ENCODE measurements at regions not wholly inside any gene's neighbourhood (a gene's known extent, or its start where the extent isn't known, plus 50 kb on each side); places are given as distances from the start of the nearest gene placed in this dataset.
A peak's percentile ranks its signal among the peaks of the same experiment; 100 is the strongest.

- no peak for DNase-seq (ENCODE audit: low spot score)
Observed at GRCh38 chr17:36728030-36728991, 126.9 kb downstream of the MRM1 start.

GRCh38 chr17:36730095-36730808, 128.9 kb downstream of the MRM1 start:
- DNase-seq (ENCODE audit: low spot score), result no peak

- peak; percentile 88 for DNase-seq (ENCODE audit: low spot score)
Observed at GRCh38 chr17:36730857-36731490, 129.6 kb downstream of the MRM1 start.

GRCh38 chr17:36731811-36732210, 130.4 kb downstream of the MRM1 start:
- no peak for DNase-seq (ENCODE audit: low spot score)

- DNase-seq (ENCODE audit: low spot score), result no peak
Observed at GRCh38 chr17:36732351-36732750, 131.0 kb downstream of the MRM1 start.

DNA sequence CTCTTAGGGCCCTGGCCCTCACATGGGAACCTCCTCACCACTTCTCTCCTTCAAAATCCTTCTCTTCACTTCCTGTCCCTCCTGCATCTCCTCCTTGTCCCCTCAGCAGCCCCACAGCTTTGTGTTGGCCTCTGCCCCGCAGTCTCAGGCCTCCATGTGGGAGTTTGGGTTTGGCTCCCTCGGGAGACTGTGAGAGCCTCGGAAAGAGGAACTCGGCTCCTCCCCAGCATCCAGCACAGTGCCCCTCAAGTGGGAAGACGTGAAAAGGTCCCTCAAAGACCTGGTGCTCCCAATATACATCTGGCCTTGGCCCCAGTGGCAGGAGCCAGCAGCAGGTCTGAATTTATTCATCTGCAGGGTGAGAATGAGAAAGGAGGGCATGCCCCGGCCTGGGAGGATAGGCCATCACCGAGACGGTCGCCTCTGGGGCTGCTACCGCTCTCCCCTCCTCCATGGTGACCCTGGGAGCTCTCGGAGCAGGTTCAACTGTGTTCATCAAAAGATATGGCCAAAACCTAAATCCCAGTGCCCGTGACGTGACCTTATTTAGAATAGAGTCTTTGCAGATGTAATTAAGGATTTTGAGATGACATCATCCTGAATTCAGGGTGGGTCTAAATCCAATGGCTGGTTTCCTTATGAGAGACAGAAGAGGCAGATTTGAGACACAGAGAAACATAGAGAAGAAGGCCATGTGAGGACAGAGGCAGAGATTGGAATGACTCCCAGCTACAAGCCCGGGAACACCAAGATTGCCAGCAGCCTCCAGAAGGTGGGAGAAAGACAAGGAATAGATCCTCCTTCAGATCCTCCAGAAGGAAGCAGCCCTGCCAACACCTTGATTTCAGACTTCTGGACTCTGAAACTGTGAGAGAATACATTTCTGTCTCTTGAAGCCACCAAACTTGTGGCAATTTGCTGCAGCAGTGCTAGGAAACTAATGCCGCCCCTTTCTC, 135.1 kb downstream of the MRM1 start:
- no peak for DNase-seq (ENCODE audit: low spot score)

GRCh38 chr17:36739208-36739607, 137.8 kb downstream of the MRM1 start:
- no peak for DNase-seq (ENCODE audit: low spot score)

- DNase-seq (ENCODE audit: low spot score), result no peak
Observed at GRCh38 chr17:36740157-36740556, 138.8 kb downstream of the MRM1 start.

- no peak for DNase-seq (ENCODE audit: low spot score)
Observed at GRCh38 chr17:36741019-36741902, 139.9 kb downstream of the MRM1 start.

DNA sequence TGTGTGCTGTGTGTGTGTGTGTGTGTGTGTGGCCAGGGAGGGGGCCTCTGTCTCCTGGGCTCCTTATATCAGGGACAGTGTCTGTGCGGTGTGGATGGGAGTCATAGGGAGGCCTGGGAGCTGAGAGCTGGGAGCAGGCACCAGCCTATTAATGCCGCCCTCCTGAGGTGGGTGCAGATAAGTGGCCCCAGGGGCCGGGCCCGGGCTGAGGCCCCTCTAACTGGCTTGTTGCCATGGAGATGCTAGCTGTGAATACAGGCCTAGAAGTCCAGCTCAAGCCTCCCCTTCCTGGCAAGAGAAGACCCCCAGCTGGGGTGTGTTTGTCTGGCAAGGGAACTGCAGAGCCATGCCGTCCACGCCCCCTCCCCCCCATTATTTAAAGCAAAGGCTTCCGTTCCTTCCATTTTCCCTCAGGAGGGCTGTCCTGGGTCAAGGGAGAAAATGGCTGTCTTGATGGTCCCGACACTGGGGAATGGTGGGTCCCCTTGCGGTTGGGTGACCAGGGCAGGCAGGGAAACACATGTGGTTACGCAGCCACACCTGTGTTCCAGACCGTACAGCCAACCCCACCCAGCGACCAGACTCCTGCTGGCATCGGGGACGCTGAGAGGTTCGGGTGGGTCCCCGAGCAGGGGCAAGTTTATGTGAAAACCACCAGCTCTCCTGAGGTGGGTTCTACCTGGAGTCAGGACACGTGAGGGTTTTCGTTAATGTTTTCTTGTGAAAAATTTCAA, 141.1 kb downstream of the MRM1 start:
- peak; percentile 28 for DNase-seq (ENCODE audit: low spot score)

DNA sequence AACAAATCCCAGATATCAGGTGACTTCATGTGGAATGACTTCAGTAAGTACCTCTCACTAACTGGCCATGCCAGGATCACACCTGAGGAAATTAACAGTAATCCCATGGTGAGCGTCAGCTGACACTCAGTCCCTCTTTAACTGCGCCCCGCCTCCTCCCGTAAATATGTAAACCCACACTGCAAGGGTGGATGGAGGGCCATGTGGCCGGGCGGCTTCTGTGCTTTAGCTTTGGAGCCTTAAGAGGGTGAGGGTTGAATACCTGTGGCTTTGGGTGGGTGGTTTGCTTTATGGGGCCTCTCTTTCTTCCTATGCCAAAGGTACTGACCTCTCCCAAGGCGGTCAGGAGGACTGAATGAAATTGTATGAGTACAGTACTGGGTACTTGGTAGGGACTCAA, 141.7 kb downstream of the MRM1 start:
- peak; percentile 98 for DNase-seq (ENCODE audit: low spot score)

- DNase-seq (ENCODE audit: low spot score), result no peak
Observed at GRCh38 chr17:36746381-36747053, 145.1 kb downstream of the MRM1 start.

DNA sequence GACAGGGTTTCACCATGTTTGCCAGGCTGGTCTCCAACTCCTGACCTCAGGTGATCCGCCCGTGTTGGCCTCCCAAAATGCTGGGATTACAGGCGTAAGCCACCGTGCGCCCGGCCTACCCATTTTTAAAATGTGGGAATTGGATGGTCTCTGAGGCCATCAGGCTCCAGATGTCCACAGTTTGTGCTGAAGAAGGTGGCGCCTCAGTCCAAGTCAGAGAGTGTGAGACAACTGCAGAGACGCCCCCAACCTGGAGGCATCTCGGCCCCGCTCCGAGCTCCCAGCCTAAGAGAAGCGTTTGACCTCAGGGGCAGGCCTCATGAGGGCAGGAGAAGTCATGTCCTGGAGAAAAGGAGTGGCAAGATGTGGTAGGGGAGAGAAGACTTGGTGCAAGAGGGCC, 146.5 kb downstream of the MRM1 start:
- no peak for DNase-seq (ENCODE audit: low spot score)

GRCh38 chr17:36748272-36748671, 146.9 kb downstream of the MRM1 start:
- no peak for DNase-seq (ENCODE audit: low spot score)

GRCh38 chr17:36749493-36749892, 148.1 kb downstream of the MRM1 start:
- DNase-seq (ENCODE audit: low spot score), result no peak

DNA sequence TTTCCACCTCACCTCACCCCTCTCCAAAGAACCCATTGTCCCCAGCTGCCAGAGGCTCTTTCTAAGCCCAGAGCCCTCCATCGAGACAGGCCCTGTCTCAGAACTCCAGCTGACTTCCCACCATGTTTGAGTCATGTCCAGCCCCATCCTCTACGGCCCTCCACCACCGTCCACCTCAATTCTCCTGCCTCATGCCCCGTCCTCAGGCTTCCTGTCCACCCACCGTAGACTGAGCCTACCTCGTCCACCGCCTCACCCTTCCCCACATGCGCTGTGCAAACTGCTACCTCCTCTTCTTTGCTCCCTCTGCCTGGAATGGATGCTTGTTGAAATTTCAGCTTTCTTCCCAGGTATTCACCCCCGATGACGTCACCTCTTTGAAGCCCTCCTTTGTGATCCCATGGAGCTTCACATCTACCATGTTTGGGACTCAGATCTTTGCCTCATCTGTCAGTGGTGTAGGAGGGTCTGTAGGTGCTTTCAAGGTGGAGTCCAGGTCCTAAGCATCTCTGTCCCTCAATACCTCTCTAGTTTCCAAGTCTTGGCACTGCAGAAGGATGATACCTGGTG, 149.0 kb downstream of the MRM1 start:
- no peak for DNase-seq (ENCODE audit: low spot score)

- DNase-seq (ENCODE audit: low spot score), result no peak
Observed at GRCh38 chr17:36752096-36752888, 150.9 kb downstream of the MRM1 start.

DNA sequence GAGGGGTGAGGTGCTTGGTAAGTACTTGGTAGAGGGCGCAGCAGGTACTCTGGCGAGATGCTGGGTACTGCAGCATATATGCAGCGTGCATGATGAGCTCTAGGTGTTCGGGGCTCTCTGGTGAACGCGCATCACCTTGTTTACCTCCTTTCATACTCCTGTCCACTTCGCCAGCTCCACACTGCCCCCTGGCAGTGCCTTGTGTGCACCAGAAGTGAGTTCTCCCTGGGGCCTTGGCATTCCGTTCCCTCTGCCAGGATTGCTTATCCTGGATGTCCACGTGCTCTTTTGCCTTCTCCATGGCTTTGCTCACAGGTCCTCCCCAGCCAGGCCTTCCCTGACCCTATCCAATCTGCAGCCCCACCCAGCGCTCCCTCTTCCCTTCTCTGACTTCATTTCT, 154.2 kb downstream of the MRM1 start:
- peak; percentile 94 for DNase-seq (ENCODE audit: low spot score)
